Endothelial cell of umbilical vein (primary cell): ENCODE measurements at regions not wholly inside any gene's neighbourhood (a gene's known extent, or its start where the extent isn't known, plus 50 kb on each side); places are given as distances from the start of the nearest gene placed in this dataset.

ENCODE experiments used
- BruUV-seq: library from RNA; stranded (reverse); fragments of 400-500 nt; replicated peaks from 2 replicates; lab custom pipeline; 2021; lab: Mats Ljungman, UMichigan
- CTCF ChIA-PET: fragments of 300-600, 350-600 bp; sonication (Branson Sonifier 250); formaldehyde crosslinking; loops from one replicate; lab custom pipeline; 2021; ENCODE audit warnings: antibody characterized with exemption, inconsistent platforms; lab: Charles Lee
- POLR2A ChIA-PET: fragments of 300-600, 350-600 bp; sonication (Branson Sonifier 250); formaldehyde crosslinking; loops from one replicate; lab custom pipeline; 2021; ENCODE audit warnings: antibody characterized with exemption, inconsistent platforms; lab: Charles Lee
- DNase-seq: peaks from one replicate; pipeline ENCODE4 v3.0.0-alpha.2; 2011; ENCODE audit warnings: low read depth, low spot score
- FAIRE-seq: peaks from 2 replicates; lab custom pipeline; 2011; peaks lifted over from hg19 to GRCh38; lab: Jason Lieb, UNC
- H2AFZ ChIP-seq: 2 replicates; pipeline ENCODE4 v1.6.0; 2012; ENCODE audit warnings: low read depth, low read length, control low read depth, inconsistent platforms
- H3K27ac ChIP-seq: 2 replicates; pipeline ENCODE4 v1.5.1; 2011; ENCODE audit warnings: low read depth, mild to moderate bottlenecking, control low read depth, low read length, moderate library complexity; ENCODE audit not compliant: insufficient read depth
- H3K27me3 ChIP-seq, 2 experiments: 2 replicates each; pipeline versions ENCODE4 v1.6.0 to v1.6.1; 2011; ENCODE audit warnings: low read length in 2 of 2, mixed read lengths in 1 of 2; ENCODE audit not compliant: control insufficient read depth in 2 of 2, insufficient read depth in 2 of 2
- H3K36me3 ChIP-seq, 2 experiments: 2 replicates in 1 of 2; 3 replicates in 1 of 2; pipeline ENCODE4 v1.5.1; 2011; ENCODE audit warnings: low read length in 2 of 2, mild to moderate bottlenecking in 1 of 2, moderate library complexity in 1 of 2; ENCODE audit not compliant: control insufficient read depth in 2 of 2, insufficient read depth in 2 of 2; ENCODE audit errors: extremely low read depth in 1 of 2
- H3K4me1 ChIP-seq: 3 replicates; pipeline ENCODE4 v1.5.1; 2011; ENCODE audit warnings: mild to moderate bottlenecking, low read length; ENCODE audit not compliant: control insufficient read depth, insufficient read depth; ENCODE audit errors: extremely low read depth
- H3K4me2 ChIP-seq: 2 replicates; pipeline ENCODE4 v1.6.1; 2011; ENCODE audit warnings: low read length, control low read depth, mixed read lengths; ENCODE audit not compliant: insufficient read depth
- H3K4me3 ChIP-seq, 3 experiments: fragments of 200-600 bp in 1 of 3; sonication (generic), shearing (Covaris generic) in 1 of 3; replicated peaks in 1 of 3; 2 replicates each; pipeline ENCODE4 v1.5.1; 2011 to 2016; ENCODE audit warnings: control low read depth in 3 of 3, low read length in 3 of 3, mild to moderate bottlenecking in 2 of 3, inconsistent platforms in 1 of 3, low read depth in 1 of 3, moderate library complexity in 1 of 3; ENCODE audit not compliant: insufficient read depth in 1 of 3
- H3K79me2 ChIP-seq: 2 replicates; pipeline ENCODE4 v1.6.0; 2012; ENCODE audit warnings: low read length, inconsistent platforms; ENCODE audit not compliant: control insufficient read depth, insufficient read depth
- H3K9ac ChIP-seq: replicated peaks from 2 replicates; pipeline ENCODE3; 2011; ENCODE audit warnings: low read length, control low read depth; ENCODE audit not compliant: insufficient read depth; ENCODE audit errors: extremely low read depth
- H3K9me1 ChIP-seq: replicated peaks from 3 replicates; pipeline ENCODE4 v1.6.0; 2011; ENCODE audit warnings: mild to moderate bottlenecking, low read length; ENCODE audit not compliant: control insufficient read depth, insufficient read depth; ENCODE audit errors: extremely low read depth
- H3K9me3 ChIP-seq: replicated peaks from 2 replicates; pipeline ENCODE4 v1.5.1; 2012; ENCODE audit warnings: low read length, inconsistent platforms; ENCODE audit not compliant: control insufficient read depth, insufficient read depth
- H4K20me1 ChIP-seq: replicated peaks from 2 replicates; pipeline ENCODE3; 2011; ENCODE audit warnings: mild to moderate bottlenecking, low read length; ENCODE audit not compliant: control insufficient read depth, insufficient read depth; ENCODE audit errors: extremely low read depth
- CTCF ChIP-seq, 2 donors: IDR thresholded peaks; 1 replicate in 1 of 2; 2 replicates in 1 of 2; pipeline ENCODE4 v1.5.1; 2011; ENCODE audit warnings: low read length in 2 of 2, mild to moderate bottlenecking in 2 of 2, moderate library complexity in 2 of 2, control low read depth in 1 of 2, inconsistent platforms in 1 of 2, low read depth in 1 of 2; ENCODE audit not compliant: insufficient read depth in 1 of 2; ENCODE audit errors: extremely low read depth in 1 of 2
- EZH2 ChIP-seq: IDR thresholded peaks from 2 replicates; pipeline ENCODE4 v1.6.1; 2012; ENCODE audit warnings: borderline replicate concordance, low read depth, mild to moderate bottlenecking, moderate library complexity, low read length, inconsistent platforms; ENCODE audit not compliant: severe bottlenecking
- FOS ChIP-seq: IDR thresholded peaks from 2 replicates; pipeline ENCODE4 v1.6.1; 2011; ENCODE audit warnings: mild to moderate bottlenecking, low read length, moderate library complexity, borderline replicate concordance; ENCODE audit not compliant: insufficient read depth
- GATA2 ChIP-seq: IDR thresholded peaks from 2 replicates; pipeline ENCODE4 v1.7.0; 2011; ENCODE audit warnings: low read depth, mild to moderate bottlenecking, moderate library complexity, mixed read lengths, low read length; ENCODE audit not compliant: insufficient read length, insufficient read depth
- JUN ChIP-seq: IDR thresholded peaks from 2 replicates; pipeline ENCODE4 v1.6.1; 2011; ENCODE audit warnings: borderline replicate concordance, low read depth; ENCODE audit not compliant: insufficient read length, insufficient read depth
- MYC ChIP-seq: IDR thresholded peaks from one replicate; pipeline ENCODE4 v1.6.1; 2011; ENCODE audit warnings: mild to moderate bottlenecking, low read depth, low read length
- POLR2A ChIP-seq: IDR thresholded peaks from 2 replicates; pipeline ENCODE4 v1.6.1; 2012; ENCODE audit warnings: low read depth, mild to moderate bottlenecking, control low read depth, low read length
- POLR2AphosphoS5 ChIP-seq: IDR thresholded peaks from 2 replicates; pipeline ENCODE4 v1.6.1; 2012; ENCODE audit warnings: low read depth, mild to moderate bottlenecking, control low read depth, low read length, moderate library complexity; ENCODE audit not compliant: insufficient read depth
- dilution Hi-C: fragments of 300-500 bp; cut with MboI; formaldehyde crosslinking; loops from one replicate; pipeline ENCODE4 v1.15.0; 2019; ENCODE audit warnings: low sequenced_read_pairs; ENCODE audit not compliant: extremely low pct_ligation_motif_present
- intact Hi-C: fragments of 100-400 bp; cut with micrococcal nuclease; formaldehyde crosslinking; loops from one replicate; pipeline ENCODE4 v1.10.0; 2022
- TF ChIP-seq, protein P1 (sequence below): IDR thresholded peaks from 2 replicates; pipeline ENCODE4 v1.6.1; 2011; ENCODE audit not compliant: insufficient read depth, insufficient read length

GRCh38 chr2:236402033-236402790 is 138.0 kb upstream of the ASB18 start:
- no peaks in the 10 kb centered on the region for H3K79me2 ChIP-seq
- FAIRE-seq, result no peak
- intact Hi-C loops (no loop called here), dilution Hi-C loops (no loop called here)
- no peaks in the 10 kb centered on the region for H3K27me3 ChIP-seq
- H3K9ac ChIP-seq, result no peak overlapping the region
- H3K4me2 ChIP-seq, result no peak overlapping the region
- no peak overlapping the region for H3K4me3 ChIP-seq
- BruUV-seq, result no TSS peak
- H3K27ac ChIP-seq, result no peak overlapping the region
- CTCF ChIA-PET, result interaction anchor here (1.4 kb wide), 1 partner anchor 8 kb away, joined by 3 read pairs; no protein-coding TSS in a partner anchor
- H2AFZ ChIP-seq, result no peak overlapping the region
- TF ChIP-seq POLR2AphosphoS5, result no peak
- TF ChIP-seq CTCF (IDR thresholded peaks at IDR 0.05; ENCODE audit: extremely low read depth in 1 of 2, insufficient read depth in 1 of 2, low read depth in 1 of 2, low read length in 2 of 2), result no peak
- no peak for TF ChIP-seq FOS
- no peak for TF ChIP-seq MYC
- TF ChIP-seq EZH2, result no peak
- TF ChIP-seq, protein P1, sequence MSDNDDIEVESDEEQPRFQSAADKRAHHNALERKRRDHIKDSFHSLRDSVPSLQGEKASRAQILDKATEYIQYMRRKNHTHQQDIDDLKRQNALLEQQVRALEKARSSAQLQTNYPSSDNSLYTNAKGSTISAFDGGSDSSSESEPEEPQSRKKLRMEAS, result no peak
- TF ChIP-seq JUN, result no peak
- no peak for TF ChIP-seq GATA2
- TF ChIP-seq POLR2A, result no peak
- H4K20me1 ChIP-seq, result no peaks in the 10 kb centered on the region
- H3K4me1 ChIP-seq, result no peaks in the 10 kb centered on the region
- H3K9me1 ChIP-seq, result no peaks in the 10 kb centered on the region
- no peaks in the 10 kb centered on the region for H3K36me3 ChIP-seq
- no peaks in the 10 kb centered on the region for H3K9me3 ChIP-seq
- POLR2A ChIA-PET, result no interaction called here
- DNase-seq, result no peak
